ENCODE measurements at regions not wholly inside any gene's neighbourhood (a gene's known extent, or its start where the extent isn't known, plus 50 kb on each side); places are given as distances from the start of the nearest gene placed in this dataset.
A peak's percentile ranks its signal among the peaks of the same experiment; 100 is the strongest.
"Not testable (repeated sequence)": the region's sequence is repeated elsewhere in the genome, so short reads cannot be mapped to it uniquely, and the experiment has no call there.

DNA sequence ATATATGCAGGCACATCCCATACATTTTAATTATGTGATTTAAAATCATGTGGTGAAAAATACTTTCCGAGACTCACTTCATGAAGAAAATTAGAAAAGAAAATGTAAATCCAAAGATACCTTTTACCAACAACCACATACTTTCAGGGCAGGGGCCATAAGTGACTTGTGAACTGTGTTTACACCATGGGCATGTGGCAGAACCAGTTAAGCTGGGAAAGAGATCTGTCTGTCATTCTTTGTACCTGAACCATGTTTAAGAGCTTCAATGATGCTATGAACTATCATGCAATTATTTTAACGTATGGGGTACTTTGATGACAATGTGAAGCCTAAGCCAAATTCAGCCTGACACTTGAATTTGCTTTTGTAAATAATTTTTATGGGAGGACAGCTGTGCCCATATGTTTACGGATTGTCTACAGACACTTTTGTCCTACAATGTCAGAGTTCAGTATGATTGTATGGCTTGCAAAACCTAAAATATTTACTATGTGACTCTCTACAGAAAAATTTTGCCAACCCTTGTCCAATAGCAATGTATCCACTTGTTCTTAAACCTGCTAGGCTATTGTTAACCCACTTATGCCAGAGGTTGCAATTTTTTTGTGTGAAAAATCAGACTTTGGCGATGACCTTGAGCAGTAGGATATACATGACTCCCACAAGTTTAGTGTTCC lies 654.6 kb downstream of the TNS3 start:
- H3K27ac ChIP-seq, result no peak overlapping the region
- FAIRE-seq (no peak), DNase-seq (no peak), ATAC-seq (no peak)
- H3K27me3 ChIP-seq, result no peaks in the 10 kb centered on the region
- H3K4me3 ChIP-seq, result no peak overlapping the region
- intact Hi-C loops (cut with DNase I), result no loop called here
- no peaks in the 10 kb centered on the region for H3K36me3 ChIP-seq
- H3K9me3 ChIP-seq, result no peaks in the 10 kb centered on the region
- TF ChIP-seq, protein P1, sequence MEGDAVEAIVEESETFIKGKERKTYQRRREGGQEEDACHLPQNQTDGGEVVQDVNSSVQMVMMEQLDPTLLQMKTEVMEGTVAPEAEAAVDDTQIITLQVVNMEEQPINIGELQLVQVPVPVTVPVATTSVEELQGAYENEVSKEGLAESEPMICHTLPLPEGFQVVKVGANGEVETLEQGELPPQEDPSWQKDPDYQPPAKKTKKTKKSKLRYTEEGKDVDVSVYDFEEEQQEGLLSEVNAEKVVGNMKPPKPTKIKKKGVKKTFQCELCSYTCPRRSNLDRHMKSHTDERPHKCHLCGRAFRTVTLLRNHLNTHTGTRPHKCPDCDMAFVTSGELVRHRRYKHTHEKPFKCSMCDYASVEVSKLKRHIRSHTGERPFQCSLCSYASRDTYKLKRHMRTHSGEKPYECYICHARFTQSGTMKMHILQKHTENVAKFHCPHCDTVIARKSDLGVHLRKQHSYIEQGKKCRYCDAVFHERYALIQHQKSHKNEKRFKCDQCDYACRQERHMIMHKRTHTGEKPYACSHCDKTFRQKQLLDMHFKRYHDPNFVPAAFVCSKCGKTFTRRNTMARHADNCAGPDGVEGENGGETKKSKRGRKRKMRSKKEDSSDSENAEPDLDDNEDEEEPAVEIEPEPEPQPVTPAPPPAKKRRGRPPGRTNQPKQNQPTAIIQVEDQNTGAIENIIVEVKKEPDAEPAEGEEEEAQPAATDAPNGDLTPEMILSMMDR (IDR thresholded peaks at IDR 0.05), result no peak
- no peaks in the 10 kb centered on the region for H3K4me1 ChIP-seq
- WGBS, 2 donors, result 90 to 93% methylated on average over 4 of the region's 4 CpGs

DNA sequence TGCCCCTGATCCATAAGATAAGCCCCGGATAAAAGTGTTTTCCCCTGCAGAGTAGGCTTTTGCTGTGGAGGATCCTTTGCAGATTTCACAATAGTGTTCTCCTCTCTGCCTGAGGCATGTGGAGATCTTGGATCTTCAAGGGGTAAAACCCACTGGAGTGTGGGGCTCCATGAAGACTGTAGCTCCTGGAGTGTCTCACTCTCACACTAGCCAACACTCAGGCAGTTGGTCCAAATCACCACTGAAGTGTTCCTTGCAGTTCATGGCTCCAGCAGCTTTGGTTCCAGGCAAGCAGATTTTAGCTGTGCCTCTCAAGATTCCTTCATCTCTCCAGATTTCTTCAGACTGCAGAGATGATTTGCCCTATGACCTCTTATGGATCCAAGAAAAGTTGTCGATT lies 665.3 kb downstream of the TNS3 start:
- H3K27me3 ChIP-seq, result no peaks in the 10 kb centered on the region
- TF ChIP-seq, protein P1 (IDR thresholded peaks at IDR 0.05), result no peak
- no peaks in the 10 kb centered on the region for H3K4me1 ChIP-seq
- 42 to 55% methylated on average over 2 of the region's 2 CpGs for WGBS, 2 donors
- no peak overlapping the region for H3K27ac ChIP-seq
- no peak for FAIRE-seq
- H3K36me3 ChIP-seq, result no peaks in the 10 kb centered on the region
- intact Hi-C loops (cut with DNase I), result no loop called here
- no peak for ATAC-seq
- no peaks in the 10 kb centered on the region for H3K9me3 ChIP-seq
- DNase-seq, result no peak
- no peak overlapping the region for H3K4me3 ChIP-seq

DNA sequence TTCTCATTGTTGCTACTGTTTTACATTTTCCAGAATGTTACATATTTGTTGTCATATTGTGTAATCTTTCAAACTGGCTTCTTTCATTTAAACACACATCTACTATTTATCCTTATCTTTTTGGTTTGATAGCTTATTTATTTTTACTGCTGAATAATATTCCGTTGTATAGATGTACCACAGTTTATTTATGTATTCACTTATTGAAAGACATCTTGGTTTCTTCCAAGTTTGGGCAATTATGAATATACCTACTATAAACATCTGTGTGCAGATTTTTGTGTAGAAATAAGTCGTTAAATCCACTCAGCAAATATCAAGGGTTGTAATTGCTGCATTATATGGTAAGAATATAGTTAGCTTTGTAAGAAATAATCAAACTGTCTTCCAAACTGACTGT lies 669.2 kb downstream of the TNS3 start:
- H3K36me3 ChIP-seq, result no peaks in the 10 kb centered on the region
- H3K4me3 ChIP-seq, result no peak overlapping the region
- no peak for FAIRE-seq
- H3K27me3 ChIP-seq, result no peaks in the 10 kb centered on the region
- H3K27ac ChIP-seq, result no peak overlapping the region
- intact Hi-C loops (cut with DNase I), result no loop called here
- WGBS, 2 donors, result 45 to 64% methylated on average over 2 of the region's 2 CpGs
- no peak for DNase-seq
- no peak for ATAC-seq
- H3K4me1 ChIP-seq, result no peaks in the 10 kb centered on the region
- TF ChIP-seq, protein P1 (IDR thresholded peaks at IDR 0.05), result no peak
- H3K9me3 ChIP-seq, result no peaks in the 10 kb centered on the region

DNA sequence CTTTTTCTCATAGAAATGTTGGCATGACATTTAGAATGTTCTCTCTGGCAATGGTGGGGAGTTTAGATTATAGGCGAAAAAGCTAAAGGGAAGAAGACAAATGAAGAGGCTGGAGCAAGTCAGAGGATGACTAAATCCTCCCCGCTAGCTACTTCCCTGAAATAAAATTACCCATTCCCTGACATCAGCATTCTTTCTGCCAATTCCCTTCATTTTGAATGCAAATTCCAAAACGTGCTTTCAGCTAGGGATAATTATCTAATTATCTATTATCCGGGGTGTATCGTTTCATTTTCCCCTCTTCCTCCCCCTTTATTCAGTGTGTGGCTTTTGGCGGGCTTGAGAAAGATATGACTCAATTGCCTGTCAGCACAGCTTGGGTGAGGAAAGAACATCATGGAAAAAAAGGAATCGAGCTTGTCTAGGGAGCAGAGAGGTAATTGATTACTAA lies 672.3 kb downstream of the TNS3 start:
- no peak for FAIRE-seq
- Histone ChIP-seq H3K9me3 (no peaks in the 10 kb centered on the region), H3K36me3 (no peaks in the 10 kb centered on the region), H3K27ac (no peak overlapping the region), H3K27me3 (no peaks in the 10 kb centered on the region), H3K4me3 (no peak overlapping the region), H3K4me1 (no peaks in the 10 kb centered on the region)
- no peak for DNase-seq
- TF ChIP-seq, protein P1 (IDR thresholded peaks at IDR 0.05), result no peak
- peak in 1 of 4 donors; percentile 25 for ATAC-seq
- intact Hi-C loops (cut with DNase I), result no loop called here
- WGBS, 2 donors, result 61 to 67% methylated on average over 7 of the region's 7 CpGs

DNA sequence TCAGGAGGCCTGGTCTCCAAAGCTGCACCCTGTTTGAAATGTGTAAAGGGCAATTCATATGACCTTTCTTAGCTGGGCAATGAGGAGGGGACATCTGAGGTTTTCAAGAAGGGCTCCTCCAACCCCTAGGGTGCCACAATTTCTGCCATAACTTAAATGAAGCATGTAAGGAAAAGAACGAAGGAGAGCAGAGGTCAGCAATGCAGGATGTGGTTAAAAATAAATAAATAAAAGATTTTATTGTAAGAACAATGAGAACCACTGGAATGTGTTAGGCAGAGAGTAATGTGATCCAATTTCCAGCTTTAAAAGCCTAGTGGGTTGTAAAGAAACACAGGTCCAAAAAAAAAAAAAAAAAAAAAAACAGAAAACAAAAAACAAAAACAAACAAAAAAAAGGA lies 673.1 kb downstream of the TNS3 start:
- DNase-seq (no peak), ATAC-seq (no peak), FAIRE-seq (no peak)
- Histone ChIP-seq H3K27me3 (no peaks in the 10 kb centered on the region), H3K4me3 (no peak overlapping the region), H3K27ac (no peak overlapping the region), H3K9me3 (no peaks in the 10 kb centered on the region), H3K36me3 (no peaks in the 10 kb centered on the region), H3K4me1 (no peaks in the 10 kb centered on the region)
- WGBS, 2 donors, result 40 to 67% methylated on average over 1 of the region's 1 CpG
- TF ChIP-seq, protein P1 (IDR thresholded peaks at IDR 0.05), result no peak
- intact Hi-C loops (cut with DNase I), result no loop called here

DNA sequence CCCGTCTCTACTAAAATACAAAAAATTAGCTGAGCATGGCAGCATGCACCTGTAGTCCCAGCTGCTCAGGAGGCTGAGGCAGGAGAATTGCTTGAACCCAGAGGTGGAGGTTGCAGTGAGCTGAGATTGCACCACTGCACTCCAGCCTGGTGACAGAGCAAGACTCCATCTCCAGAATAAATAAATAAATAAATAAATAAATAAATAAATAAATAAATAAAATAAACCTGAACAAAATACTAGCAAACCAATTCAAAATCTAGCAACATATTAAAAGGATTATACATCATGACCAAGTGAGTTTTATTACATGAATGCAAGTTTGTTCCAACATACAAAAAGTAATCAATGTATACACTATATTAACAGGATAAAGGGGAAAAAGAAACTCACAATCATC lies 677.4 kb downstream of the TNS3 start:
- intact Hi-C loops (cut with DNase I); DNase-seq; H3K27ac ChIP-seq; H3K36me3 ChIP-seq; H3K4me3 ChIP-seq; H3K9me3 ChIP-seq; H3K27me3 ChIP-seq; ATAC-seq; FAIRE-seq; H3K4me1 ChIP-seq: not testable (repeated sequence)
- WGBS, 2 donors, result 88 to 91% methylated on average over 1 of the region's 1 CpG
